HG03066 (cell line): ENCODE measurements at regions not wholly inside any gene's neighbourhood (a gene's known extent, or its start where the extent isn't known, plus 50 kb on each side); places are given as distances from the start of the nearest gene placed in this dataset.

Experiments
- ATAC-seq: cut with Tn5 transposase; IDR thresholded peaks from one replicate; pipeline ENCODE4 v1.9.1; 2021; ENCODE audit warnings: low read depth; ENCODE audit not compliant: unreplicated experiment

DNA sequence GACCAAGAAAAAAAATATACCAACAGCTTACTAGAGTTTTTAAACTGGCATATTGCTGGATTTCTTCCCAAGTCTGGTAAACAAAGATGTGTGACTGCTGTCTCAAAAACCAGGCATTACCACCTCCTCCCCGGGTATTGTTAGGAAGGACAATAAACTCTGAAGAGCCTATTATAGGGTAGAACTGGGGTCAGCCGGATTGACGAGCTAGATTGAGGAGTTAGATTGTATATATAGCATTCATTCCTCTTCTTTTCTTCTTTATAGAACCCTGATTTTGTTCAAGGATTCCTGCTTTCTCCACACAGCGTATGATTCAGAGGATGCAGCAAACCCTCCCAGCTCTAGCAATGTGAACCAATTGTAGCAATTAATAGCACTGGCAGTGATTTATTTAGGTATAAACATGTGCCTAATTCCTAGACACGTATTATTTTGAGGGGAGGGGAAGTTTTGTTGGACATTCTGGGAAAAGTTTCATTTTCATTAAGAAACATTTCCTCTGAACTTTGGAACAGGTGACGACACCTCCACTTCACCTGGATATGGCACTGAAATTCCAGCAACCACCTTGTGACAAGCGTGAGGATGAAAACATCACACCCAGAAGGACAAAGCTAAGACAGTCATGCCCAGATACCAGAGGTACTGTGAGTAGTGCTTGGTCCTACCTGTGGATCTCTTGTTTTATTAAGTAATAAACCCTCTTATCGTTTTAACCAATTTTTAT is 679.4 kb upstream of the KIRREL3 start:
- no peak for ATAC-seq

DNA sequence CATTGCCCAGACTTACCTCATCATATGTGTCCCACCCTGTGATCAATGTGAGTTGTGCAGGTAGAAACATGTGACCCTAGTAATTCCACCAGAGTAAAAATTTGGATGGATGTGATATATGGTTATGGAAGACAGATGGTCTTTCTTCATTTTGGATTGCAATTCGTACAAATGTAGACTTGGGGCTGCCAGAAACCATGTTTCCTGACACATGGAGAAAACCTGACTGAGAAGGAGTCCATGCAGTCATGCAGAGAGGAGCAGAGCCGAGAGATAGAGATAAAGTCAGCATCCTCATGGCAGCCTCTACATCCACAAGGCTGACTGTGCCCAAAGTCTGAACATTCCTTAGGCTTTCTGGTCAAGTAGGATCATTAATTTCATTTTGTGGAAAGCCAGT is 678.1 kb upstream of the KIRREL3 start:
- ATAC-seq, result no peak

DNA sequence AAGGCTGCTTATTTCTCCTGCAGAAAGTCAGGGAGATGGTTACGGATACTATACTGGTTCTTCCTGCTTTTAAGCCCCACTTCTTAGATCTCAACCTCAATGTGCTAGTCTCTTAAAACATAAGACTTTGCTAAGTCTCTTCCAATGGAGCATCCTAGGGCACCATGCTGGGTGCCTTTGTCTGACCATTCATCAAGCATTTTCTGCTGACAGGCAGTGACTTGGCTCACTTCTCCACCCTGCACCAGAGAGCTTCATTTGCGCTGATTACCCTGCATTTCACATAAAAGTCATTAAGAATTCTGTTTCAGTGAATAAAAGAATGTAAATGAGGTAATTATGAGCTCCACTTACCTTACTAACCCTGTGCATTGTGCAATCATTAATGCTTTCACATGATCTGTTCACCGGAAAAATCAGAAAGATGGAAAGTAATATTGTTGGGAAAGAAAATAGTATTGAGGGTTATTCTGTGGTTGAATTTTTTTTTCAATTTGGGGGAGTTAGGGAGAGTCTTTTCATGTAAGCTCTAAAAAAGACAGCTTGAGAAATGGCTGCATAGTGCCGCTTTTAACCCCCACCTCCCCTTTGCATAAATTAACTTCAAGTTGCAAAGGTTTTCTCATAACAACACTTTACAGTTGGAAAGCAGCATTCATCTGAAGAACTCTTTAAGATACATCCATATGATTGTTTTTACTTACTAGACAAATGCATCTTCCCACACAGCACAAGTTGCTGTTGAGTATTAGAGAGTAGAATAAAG is 677.3 kb upstream of the KIRREL3 start:
- ATAC-seq, result no peak

DNA sequence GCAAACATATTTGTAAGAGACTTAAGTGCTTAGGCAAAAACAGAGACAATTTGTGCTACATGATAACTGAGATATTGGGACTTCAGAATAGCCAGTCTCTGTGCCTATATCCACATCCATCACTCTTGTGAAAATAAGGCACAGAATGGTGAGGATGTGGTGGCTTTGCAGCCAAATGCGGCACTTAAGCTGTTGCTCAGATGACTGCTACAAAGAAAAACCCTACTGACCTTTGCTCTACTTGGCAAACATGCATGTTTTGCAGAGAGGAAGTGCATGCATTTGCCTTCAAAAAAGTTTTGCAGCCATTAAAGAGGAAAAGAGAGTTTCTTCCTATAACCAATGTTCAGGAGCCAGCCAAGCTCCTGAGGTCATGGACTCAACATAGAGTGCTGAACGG is 675.0 kb upstream of the KIRREL3 start:
- no peak for ATAC-seq

DNA sequence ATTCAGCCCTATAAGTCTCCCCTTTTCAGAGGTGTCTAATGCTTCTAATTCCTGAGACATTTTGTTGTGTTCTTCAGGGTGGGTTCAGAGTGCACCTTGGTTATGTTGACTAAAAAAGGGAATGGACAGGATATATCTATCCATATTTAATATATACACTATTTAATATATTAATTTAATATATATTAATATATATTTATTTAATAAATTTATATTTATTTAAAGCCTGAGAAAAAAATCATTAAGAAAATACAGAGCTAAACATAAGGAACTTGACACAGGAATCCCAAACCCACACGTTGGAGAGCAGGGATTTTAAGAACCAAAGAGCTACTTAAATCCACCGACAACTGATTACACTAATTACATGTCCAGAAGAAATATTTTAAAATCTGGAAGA is 674.2 kb upstream of the KIRREL3 start:
- ATAC-seq, result no peak

DNA sequence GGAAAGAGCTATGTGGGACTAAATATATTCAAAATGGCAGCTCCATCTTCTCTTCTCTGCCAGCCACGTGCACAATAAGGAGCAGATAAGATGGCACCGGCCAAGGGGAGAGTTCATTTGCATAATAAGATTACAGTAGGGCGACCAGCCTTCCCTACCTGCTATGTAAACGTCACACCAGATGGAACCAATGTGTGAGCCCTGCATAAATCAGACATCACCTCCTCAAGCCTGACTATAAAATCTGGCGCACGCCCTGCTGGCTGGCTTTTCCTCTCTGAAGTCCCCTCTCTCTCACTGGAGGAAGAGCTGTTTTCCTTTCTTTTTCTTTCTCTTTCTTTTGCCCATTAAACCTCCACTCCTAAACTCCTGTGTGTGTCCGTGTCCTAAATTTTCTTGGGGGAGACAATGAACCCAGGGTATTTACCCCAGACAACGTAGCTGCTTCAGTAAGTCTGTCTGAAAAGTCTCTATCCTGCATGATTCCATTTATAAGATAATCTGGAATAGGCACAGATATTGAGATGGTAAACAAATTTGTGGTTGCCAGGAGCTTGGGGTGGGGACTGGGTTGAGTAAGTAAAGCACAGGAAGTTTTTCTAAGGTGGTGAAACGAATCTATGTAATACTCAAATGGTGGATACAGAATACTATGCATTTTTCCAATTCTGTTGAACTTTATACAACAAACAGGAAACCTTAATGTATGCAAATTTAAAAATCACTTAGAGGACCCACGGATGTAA is 670.0 kb upstream of the KIRREL3 start:
- no peak for ATAC-seq

DNA sequence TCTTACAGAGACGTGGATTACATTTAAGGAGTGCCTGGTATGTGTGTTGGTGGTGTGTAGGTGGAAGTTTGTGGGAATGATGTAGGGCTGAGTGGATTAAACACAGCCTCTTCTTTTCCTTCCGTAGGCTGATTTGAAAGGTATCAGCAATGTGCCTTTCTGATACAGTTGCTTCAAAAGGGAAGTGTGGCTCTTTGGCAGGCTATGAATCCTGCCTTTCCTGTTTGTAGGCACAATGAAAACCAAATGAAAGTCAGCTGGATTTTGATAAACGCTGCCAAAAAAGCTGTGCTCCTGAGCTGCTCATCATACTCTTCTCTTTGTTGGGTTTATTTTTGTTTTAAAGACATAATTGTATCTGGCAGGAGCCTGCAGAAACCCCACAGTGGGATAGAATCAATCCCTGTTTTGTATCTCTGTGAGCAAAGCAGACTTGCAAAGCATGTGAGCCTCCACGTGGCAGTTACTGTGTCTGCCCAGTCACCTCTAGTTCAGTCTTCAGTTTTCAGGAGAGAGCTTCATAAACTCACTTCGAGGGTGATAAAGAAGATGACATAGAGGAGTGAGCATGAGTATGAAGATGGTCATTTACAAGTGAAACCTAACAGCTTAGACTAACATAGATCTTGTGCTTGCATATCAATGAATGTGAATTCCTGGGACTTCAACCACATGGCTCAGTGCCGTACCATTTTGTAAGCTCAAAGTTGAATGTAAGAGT is 655.7 kb upstream of the KIRREL3 start:
- ATAC-seq, result no peak

DNA sequence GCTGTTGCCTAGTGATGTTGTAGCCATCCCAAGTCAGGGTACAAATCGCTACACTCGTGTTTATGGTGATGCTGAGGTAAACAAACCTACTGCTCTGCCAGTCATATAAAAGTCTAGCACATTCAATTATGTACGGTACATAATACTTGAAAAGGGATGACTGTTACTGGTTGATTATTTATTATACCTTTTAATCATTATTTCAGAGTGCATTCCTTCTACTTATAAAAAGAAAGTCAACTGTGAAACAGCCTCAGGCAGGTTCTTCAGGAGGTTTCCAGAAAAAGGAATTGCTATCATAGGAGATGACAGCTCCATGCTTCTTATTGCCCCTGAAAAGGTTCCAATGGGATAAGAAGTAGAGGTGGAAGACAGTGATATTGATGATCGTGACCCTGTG is 652.5 kb upstream of the KIRREL3 start:
- ATAC-seq, result no peak

DNA sequence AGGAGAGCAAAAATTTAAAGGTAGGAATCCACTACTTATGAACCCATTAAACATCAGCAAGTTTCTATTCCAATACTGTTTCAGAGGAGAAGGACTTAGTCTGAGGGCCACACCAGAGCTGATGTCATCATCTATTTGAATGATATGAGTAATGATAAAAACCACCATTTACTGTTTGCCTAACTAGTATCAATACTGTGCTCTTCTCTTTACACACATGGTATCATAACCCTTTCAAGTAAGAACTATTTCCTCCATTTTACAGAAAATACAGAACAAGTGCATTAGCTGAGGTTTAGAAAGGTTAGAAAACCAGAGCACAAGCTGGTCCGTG is 651.3 kb upstream of the KIRREL3 start:
- ATAC-seq, result no peak

DNA sequence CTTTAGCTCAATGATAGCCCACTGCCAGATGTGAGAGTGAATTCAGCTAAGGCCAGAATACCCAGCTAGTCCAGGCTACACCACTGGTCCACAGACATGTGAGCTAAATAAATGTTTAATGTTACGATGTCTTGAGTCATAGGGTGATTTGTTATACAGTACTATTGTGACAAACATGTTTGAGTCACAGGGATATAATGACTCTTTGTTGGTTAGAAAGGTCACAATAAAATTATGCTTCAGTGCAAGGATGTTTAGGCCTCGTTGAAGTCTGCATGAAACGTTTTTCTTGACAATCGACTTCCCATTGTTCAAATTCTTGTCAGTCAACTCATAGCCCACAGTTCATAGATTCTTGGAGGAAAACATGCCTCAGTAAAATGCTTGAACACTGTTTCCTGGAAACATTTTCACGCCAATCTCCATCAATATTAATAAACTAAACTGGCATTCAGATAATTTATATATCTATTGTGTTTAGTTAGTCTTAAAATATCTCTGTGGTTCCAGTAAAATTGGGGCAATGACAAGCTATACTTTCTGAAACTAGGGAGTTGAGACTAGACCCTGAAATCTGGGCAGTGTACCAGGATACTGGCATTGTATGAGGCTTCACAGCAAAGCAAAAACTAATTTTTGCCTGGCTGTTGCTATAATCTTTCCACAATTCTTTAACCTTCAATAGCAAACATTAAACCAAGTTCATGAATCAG is 650.8 kb upstream of the KIRREL3 start:
- no peak for ATAC-seq

DNA sequence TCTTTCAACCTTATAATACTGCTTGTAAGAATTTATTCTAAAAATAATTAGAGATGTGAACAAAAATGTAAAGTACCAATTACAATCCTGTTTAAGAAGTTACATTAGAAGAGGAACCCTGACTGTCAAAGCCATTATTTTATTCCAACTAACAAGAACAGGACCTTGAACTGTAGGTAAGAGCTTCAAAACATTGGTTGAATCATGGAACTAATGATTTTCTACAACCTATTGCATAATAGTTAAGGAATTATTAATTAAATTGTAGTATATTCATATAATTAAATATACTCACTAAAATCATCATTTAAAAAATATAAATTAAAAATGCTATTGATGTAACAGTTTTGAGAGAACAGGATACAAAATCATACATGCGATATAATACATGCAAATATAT is 649.4 kb upstream of the KIRREL3 start:
- no peak for ATAC-seq

DNA sequence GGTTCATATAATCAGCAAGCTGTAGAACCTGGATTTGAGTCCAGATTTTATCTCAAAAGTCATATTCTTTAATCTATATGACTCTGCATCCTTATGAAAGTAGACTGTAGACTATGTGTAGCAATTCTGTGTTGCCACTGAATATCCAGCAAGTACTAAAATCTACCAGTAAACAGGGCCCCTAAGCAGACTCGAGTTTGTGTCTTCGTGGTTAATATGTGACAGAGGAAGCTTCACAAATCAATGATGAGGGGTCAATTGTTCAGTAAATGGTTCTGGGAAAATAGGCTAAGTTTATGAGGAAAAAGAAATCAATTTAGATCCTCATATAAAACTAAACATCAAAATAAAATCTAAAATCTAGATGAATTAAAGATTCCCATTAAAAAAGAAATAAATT is 648.5 kb upstream of the KIRREL3 start:
- ATAC-seq, result no peak

DNA sequence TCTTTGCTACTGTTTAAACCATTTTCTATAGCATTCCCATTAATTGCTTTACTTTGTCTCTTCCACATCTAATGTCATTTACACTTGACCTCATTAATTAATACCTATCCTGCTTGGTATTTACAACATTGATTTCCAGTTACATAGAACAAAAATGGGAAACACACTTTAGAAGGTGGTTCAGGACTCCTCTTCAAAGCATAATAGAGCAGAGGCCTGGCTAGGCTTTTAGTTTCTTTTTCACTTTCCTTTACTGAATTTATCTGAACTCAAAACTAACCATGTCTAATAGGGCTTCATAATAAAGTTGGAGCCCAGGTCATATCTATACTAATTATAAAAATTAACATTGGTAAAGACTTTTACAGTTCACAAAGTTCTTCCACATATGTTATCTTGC is 648.0 kb upstream of the KIRREL3 start:
- no peak for ATAC-seq

DNA sequence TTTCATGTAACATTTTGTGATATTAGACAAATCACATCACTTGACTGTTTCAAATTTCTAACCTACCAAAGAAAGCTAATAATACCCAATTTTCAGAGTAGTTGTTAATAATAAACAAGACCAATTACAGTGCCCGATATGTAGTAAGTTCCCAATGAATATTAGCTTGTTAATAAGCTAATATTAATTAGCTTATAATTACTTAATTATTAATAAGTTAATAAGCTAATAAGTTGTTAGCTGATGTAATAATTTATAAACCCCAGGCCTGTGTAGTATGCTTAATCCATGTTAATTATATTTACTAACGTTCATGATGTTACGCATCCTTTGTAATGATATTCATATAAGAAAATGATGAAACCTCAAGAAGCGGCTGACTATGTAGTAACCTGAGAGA is 643.8 kb upstream of the KIRREL3 start:
- ATAC-seq, result no peak

DNA sequence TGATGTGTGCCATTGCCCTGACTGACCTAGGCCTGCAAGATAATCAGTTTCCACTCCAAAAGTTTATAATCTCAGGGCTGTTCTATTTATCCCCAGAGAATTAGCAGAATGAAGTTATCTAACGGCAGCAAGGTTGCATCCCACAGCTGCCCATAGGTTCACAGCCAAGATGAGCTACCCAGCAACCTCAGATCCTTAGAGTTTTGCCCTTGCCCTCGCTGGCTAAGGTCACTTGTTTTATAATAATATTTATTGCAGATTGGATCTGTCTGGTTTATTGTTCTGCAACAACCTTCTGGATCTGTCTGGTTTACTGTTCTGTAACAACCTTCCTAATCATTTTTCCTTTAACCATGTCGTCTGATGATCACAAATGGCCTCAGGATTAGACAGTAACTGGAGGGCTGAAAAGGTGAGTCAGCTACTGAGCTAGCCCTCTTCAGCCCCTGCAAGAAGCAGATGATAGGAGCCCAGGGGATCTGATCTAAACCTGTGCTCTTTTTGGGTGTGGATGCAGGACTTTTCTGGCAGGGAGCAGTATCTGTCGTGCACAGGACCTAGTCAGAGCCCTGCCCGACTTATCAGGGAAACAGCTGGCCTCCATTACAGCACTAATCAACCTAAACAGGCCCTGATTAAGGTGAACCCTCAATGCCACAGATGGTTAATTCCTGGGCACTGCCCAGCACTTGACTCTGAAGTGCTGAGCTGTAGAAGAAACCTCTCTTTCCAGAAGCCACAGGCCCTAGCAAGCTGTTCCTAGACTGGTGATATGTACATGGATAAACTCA is 642.9 kb upstream of the KIRREL3 start:
- ATAC-seq, result no peak

DNA sequence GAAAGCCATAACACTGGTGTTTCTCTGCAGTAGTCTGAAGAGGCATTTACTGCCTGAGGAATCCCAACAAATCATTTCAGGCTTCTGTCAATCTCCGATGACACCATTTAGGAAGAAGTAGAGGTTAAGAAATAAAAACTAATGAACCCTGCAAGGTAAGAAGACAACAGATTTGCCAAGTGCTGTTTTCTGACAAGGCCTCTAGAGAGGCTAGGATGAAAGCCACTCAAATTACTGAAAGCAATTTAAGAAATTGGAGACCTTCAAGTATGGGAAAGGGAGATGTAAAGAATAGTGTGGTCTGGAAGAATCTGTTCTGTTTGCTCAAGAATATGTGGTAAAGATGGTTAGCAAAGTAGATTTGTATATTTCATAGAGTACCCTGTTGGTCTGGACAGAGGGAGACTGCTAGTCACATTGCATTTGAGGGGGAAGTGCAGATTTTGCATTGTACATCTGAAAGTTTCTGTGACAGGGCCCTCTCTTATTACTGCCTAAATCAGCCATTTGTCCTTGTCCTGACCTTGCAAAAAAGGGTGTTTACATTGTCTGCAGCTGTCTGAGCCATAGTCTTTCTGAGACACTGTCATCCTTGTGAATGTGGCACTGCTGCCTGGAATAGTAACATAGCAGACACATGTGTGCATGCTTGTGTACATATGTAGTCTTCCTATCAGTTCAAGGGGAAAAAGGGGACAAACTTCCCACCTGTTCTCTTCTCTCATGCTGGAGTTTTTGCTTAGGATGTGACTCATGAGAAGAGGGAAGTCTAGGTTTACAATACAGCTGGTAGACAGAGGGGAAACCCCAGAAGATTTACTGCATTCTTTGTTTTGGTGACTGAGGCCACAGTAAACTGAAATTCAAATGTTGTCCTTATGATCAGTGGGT is 640.2 kb upstream of the KIRREL3 start:
- ATAC-seq, result peak; percentile 56

DNA sequence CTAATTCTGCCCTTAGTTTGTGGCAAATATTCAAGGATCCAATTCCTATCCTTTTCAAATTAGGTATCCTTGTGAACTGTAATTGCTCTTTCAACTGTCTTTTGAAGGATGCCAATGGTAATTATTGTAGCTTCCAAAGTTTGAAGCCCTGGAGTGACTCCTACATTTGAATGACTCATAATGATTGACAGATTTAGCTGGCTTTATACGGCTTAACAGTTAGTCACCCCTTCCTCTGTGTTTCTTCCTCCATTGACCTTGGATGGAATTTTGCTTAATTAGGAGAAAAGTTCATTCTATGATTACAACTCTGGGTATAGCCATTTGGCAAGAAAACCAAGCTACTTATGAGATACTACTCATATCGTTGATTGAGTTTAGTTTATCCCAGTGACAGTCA is 639.3 kb upstream of the KIRREL3 start:
- ATAC-seq, result no peak

DNA sequence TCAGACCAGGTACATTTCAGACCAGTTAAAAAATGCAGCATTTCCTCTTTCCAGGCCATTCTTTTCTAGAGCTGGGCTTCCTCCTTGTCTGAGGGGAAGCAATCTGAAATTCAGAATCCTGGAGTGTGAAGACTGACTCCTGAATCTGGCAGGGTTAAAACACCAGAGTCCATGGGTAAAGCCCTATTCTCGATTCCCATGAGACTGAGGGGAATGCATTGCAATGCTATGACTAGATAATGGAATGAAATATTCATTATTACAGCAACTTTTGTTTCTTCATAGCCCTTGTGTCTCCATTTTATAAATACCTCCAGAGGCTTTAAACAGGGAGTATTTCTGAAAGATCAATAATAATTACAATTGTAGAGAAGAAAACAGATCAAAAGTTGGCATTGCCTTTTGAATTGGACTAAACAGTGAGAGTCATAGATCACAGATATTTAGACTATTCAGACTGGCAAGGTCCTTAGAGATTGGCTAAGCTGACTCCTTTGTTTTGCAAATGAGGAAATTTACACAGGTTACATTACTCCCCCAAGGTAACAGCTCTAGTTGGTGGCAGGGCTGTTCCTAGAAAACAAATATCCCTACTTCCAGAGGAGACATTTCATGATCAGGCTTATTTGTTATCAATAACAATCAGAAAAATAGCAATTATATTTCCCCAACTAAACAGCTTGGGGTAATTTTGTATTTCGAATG is 632.6 kb upstream of the KIRREL3 start:
- no peak for ATAC-seq
